ENCODE measurements at regions not wholly inside any gene's neighbourhood (a gene's known extent, or its start where the extent isn't known, plus 50 kb on each side); places are given as distances from the start of the nearest gene placed in this dataset.

GRCh38 chr4:157444014-157444413 is 223.5 kb downstream of the GRIA2 start:
- TF ChIP-seq POLR2A (IDR thresholded peaks at IDR 0.05; ENCODE audit: low read length): no peak
- no peak for TF ChIP-seq GATA1 (IDR thresholded peaks at IDR 0.05; ENCODE audit: low read depth, low read length)

Data from erythroblast (primary cell).